ENCODE measurements at regions not wholly inside any gene's neighbourhood (a gene's known extent, or its start where the extent isn't known, plus 50 kb on each side); places are given as distances from the start of the nearest gene placed in this dataset.

DNA sequence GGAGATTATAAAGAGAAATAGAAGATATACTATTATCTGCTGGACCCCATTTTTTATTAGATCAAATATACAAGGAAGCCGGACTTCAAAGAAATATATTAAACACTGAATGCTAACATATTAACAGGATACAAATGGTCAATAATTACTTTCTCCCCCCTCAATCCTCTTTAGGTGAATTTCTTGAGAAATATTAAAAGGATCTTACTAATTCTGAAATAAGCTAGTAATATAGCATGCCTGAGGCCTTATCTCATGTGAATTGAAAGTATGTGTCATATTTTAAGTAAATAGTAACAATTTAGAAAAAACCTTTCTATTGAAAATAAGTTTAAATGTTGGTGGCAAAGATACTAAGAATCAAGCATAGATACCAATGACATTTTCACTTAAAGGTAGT is 954.7 kb upstream of the MAN1A1 start:
- Histone ChIP-seq H3K79me1 (ENCODE audit: low read length) (no peaks in the 10 kb centered on the region), H3K4me2 (ENCODE audit: low read length) (no peak overlapping the region), H3K36me3 (ENCODE audit: control insufficient read depth, insufficient read depth, low read length) (no peaks in the 10 kb centered on the region), H3K23ac (ENCODE audit: low read length) (no peak overlapping the region), H3K27ac (ENCODE audit: low read depth, low read length) (no peak overlapping the region), H2BK120ac (ENCODE audit: low read depth, low read length) (no peak overlapping the region), H2AK5ac (ENCODE audit: low read length) (no peak overlapping the region), H3K9ac (ENCODE audit: low read length) (no peak overlapping the region), H3K4me1 (ENCODE audit: control insufficient read depth, low read depth, low read length) (no peaks in the 10 kb centered on the region), H3K79me2 (ENCODE audit: control insufficient read depth, insufficient read depth, low read length) (no peaks in the 10 kb centered on the region), H4K5ac (ENCODE audit: low read length) (no peak overlapping the region), H4K8ac (ENCODE audit: low read depth, low read length) (no peak overlapping the region), H2BK15ac (replicated peaks; ENCODE audit: low read depth) (no peak overlapping the region), H3K56ac (ENCODE audit: low read length) (no peak overlapping the region), H3K18ac (ENCODE audit: low read length) (no peak overlapping the region), H3K27me3 (ENCODE audit: insufficient read depth, low read length, poor library complexity) (no peaks in the 10 kb centered on the region), H2BK5ac (ENCODE audit: low read length) (no peak overlapping the region), H3K4me3 (ENCODE audit: low read length) (no peak overlapping the region), H3K4ac (ENCODE audit: low read depth, low read length) (no peak overlapping the region)
- DNase-seq, result no peak
- no CpG with 5 or more reads among the region's 1 CpG for WGBS (ENCODE audit: extremely low coverage, insufficient coverage, low lambda C conversion rate)

GRCh38 chr6:120303527-120303926 is 954.0 kb upstream of the MAN1A1 start:
- Histone ChIP-seq H3K4ac (ENCODE audit: low read depth, low read length) (no peak overlapping the region), H3K36me3 (ENCODE audit: control insufficient read depth, insufficient read depth, low read length) (no peaks in the 10 kb centered on the region), H2AK5ac (ENCODE audit: low read length) (no peak overlapping the region), H3K27me3 (ENCODE audit: insufficient read depth, low read length, poor library complexity) (no peaks in the 10 kb centered on the region), H4K8ac (ENCODE audit: low read depth, low read length) (no peak overlapping the region), H3K9ac (ENCODE audit: low read length) (no peak overlapping the region), H3K18ac (ENCODE audit: low read length) (no peak overlapping the region), H3K4me2 (ENCODE audit: low read length) (no peak overlapping the region), H3K79me2 (ENCODE audit: control insufficient read depth, insufficient read depth, low read length) (no peaks in the 10 kb centered on the region), H3K56ac (ENCODE audit: low read length) (no peak overlapping the region), H3K23ac (ENCODE audit: low read length) (no peak overlapping the region), H4K5ac (ENCODE audit: low read length) (no peak overlapping the region), H2BK5ac (ENCODE audit: low read length) (no peak overlapping the region), H2BK15ac (replicated peaks; ENCODE audit: low read depth) (no peak overlapping the region), H3K79me1 (ENCODE audit: low read length) (no peaks in the 10 kb centered on the region), H3K27ac (ENCODE audit: low read depth, low read length) (no peak overlapping the region), H3K4me1 (ENCODE audit: control insufficient read depth, low read depth, low read length) (no peaks in the 10 kb centered on the region), H2BK120ac (ENCODE audit: low read depth, low read length) (no peak overlapping the region), H3K4me3 (ENCODE audit: low read length) (no peak overlapping the region)
- DNase-seq, result no peak
- WGBS (ENCODE audit: extremely low coverage, insufficient coverage, low lambda C conversion rate), result 100% methylated on average over 1 of the region's 2 CpGs

DNA sequence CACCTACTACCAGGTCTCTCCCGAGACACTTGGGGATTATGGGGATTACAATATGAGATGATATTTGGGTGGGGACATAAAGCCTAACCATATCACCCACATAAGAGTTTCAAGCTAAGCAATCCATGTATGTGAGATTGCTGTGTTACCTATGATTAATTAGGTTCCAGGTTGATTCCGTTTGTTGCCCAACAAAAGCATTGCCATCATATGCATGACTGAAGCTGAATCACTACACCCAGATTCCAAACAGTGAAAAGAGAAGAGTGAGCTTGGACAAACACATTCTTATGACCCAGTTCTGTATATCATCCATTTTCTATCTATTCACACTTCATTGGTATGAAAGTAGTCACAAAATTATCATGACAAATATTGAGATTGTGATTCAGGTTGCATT is 952.5 kb upstream of the MAN1A1 start:
- Histone ChIP-seq H2BK5ac (ENCODE audit: low read length) (no peak overlapping the region), H3K4me1 (ENCODE audit: control insufficient read depth, low read depth, low read length) (no peaks in the 10 kb centered on the region), H3K79me2 (ENCODE audit: control insufficient read depth, insufficient read depth, low read length) (no peaks in the 10 kb centered on the region), H2AK5ac (ENCODE audit: low read length) (no peak overlapping the region), H2BK120ac (ENCODE audit: low read depth, low read length) (no peak overlapping the region), H3K79me1 (ENCODE audit: low read length) (no peaks in the 10 kb centered on the region), H3K36me3 (ENCODE audit: control insufficient read depth, insufficient read depth, low read length) (no peaks in the 10 kb centered on the region), H2BK15ac (replicated peaks; ENCODE audit: low read depth) (no peak overlapping the region), H3K4ac (ENCODE audit: low read depth, low read length) (no peak overlapping the region), H3K56ac (ENCODE audit: low read length) (no peak overlapping the region), H4K8ac (ENCODE audit: low read depth, low read length) (no peak overlapping the region), H3K23ac (ENCODE audit: low read length) (no peak overlapping the region), H3K9ac (ENCODE audit: low read length) (no peak overlapping the region), H3K27me3 (ENCODE audit: insufficient read depth, low read length, poor library complexity) (no peaks in the 10 kb centered on the region), H3K27ac (ENCODE audit: low read depth, low read length) (no peak overlapping the region), H3K4me2 (ENCODE audit: low read length) (no peak overlapping the region), H4K5ac (ENCODE audit: low read length) (no peak overlapping the region), H3K4me3 (ENCODE audit: low read length) (no peak overlapping the region), H3K18ac (ENCODE audit: low read length) (no peak overlapping the region)
- DNase-seq, result no peak
- WGBS (ENCODE audit: extremely low coverage, insufficient coverage, low lambda C conversion rate), result no CpG with 5 or more reads among the region's 2 CpGs

DNA sequence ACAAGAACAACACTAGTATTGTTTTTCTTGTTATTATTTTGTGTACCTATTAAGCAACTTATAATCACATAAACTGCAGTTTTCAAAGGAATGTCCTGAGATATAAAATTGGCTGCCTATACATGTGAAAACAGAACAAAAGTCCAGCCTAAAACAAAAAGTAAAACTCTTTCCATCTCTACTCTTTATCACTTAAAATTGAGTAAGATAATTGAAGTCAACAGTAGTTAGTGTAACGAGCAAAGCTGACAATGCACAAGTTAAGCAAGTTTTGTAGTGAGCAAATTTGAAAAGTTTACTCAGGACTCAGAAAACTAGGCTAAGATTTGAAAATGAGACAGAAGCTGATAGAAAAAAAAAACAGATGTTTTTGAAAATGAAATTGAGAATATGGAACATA is 941.4 kb upstream of the MAN1A1 start:
- no peak overlapping the region for H2AK5ac ChIP-seq (ENCODE audit: low read length)
- no peaks in the 10 kb centered on the region for H3K27me3 ChIP-seq (ENCODE audit: insufficient read depth, low read length, poor library complexity)
- H3K18ac ChIP-seq (ENCODE audit: low read length), result no peak overlapping the region
- no peak overlapping the region for H3K56ac ChIP-seq (ENCODE audit: low read length)
- no peak overlapping the region for H3K4ac ChIP-seq (ENCODE audit: low read depth, low read length)
- no peak overlapping the region for H2BK15ac ChIP-seq (replicated peaks; ENCODE audit: low read depth)
- H2BK5ac ChIP-seq (ENCODE audit: low read length), result no peak overlapping the region
- H3K4me3 ChIP-seq (ENCODE audit: low read length), result no peak overlapping the region
- no peak overlapping the region for H4K5ac ChIP-seq (ENCODE audit: low read length)
- no peaks in the 10 kb centered on the region for H3K79me2 ChIP-seq (ENCODE audit: control insufficient read depth, insufficient read depth, low read length)
- no CpG with 5 or more reads among the region's 1 CpG for WGBS (ENCODE audit: extremely low coverage, insufficient coverage, low lambda C conversion rate)
- DNase-seq, result no peak
- H3K4me1 ChIP-seq (ENCODE audit: control insufficient read depth, low read depth, low read length), result no peaks in the 10 kb centered on the region
- no peak overlapping the region for H3K9ac ChIP-seq (ENCODE audit: low read length)
- H3K4me2 ChIP-seq (ENCODE audit: low read length), result no peak overlapping the region
- no peaks in the 10 kb centered on the region for H3K79me1 ChIP-seq (ENCODE audit: low read length)
- H4K8ac ChIP-seq (ENCODE audit: low read depth, low read length), result no peak overlapping the region
- no peak overlapping the region for H3K27ac ChIP-seq (ENCODE audit: low read depth, low read length)
- no peak overlapping the region for H3K23ac ChIP-seq (ENCODE audit: low read length)
- H2BK120ac ChIP-seq (ENCODE audit: low read depth, low read length), result no peak overlapping the region
- H3K36me3 ChIP-seq (ENCODE audit: control insufficient read depth, insufficient read depth, low read length), result no peaks in the 10 kb centered on the region

DNA sequence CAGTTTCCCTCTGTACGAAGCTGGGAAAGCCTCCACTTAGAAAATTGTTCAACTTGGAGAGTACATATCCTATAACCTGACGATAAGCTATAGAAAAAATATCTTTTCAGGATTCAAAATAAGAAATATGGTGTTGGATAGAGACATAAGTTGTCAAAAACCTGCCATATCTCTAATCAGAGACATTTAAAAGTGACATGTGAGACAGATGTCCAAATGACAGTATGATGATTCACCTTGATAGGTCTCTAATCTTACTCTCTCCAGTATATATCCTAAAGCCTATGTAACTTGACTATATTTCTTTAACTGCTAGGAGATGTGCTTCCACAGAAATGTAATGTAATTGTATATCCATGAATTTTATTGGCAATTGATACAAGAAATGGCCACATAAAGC is 932.4 kb upstream of the MAN1A1 start:
- Histone ChIP-seq H4K5ac (ENCODE audit: low read length) (no peak overlapping the region), H2AK5ac (ENCODE audit: low read length) (no peak overlapping the region), H2BK120ac (ENCODE audit: low read depth, low read length) (no peak overlapping the region), H3K4me1 (ENCODE audit: control insufficient read depth, low read depth, low read length) (no peaks in the 10 kb centered on the region), H3K4me2 (ENCODE audit: low read length) (no peak overlapping the region), H3K4me3 (ENCODE audit: low read length) (no peak overlapping the region), H3K27ac (ENCODE audit: low read depth, low read length) (no peak overlapping the region), H3K18ac (ENCODE audit: low read length) (no peak overlapping the region), H3K56ac (ENCODE audit: low read length) (no peak overlapping the region), H3K4ac (ENCODE audit: low read depth, low read length) (no peak overlapping the region), H4K8ac (ENCODE audit: low read depth, low read length) (no peak overlapping the region), H3K79me2 (ENCODE audit: control insufficient read depth, insufficient read depth, low read length) (no peaks in the 10 kb centered on the region), H3K27me3 (ENCODE audit: insufficient read depth, low read length, poor library complexity) (no peaks in the 10 kb centered on the region), H3K36me3 (ENCODE audit: control insufficient read depth, insufficient read depth, low read length) (no peaks in the 10 kb centered on the region), H2BK5ac (ENCODE audit: low read length) (no peak overlapping the region), H3K79me1 (ENCODE audit: low read length) (no peaks in the 10 kb centered on the region), H3K23ac (ENCODE audit: low read length) (no peak overlapping the region), H2BK15ac (replicated peaks; ENCODE audit: low read depth) (no peak overlapping the region), H3K9ac (ENCODE audit: low read length) (no peak overlapping the region)
- WGBS (ENCODE audit: extremely low coverage, insufficient coverage, low lambda C conversion rate), result no CpG with 5 or more reads among the region's 2 CpGs
- DNase-seq, result no peak

GRCh38 chr6:120279466-120280167 is 930.1 kb upstream of the MAN1A1 start:
- Histone ChIP-seq H3K27me3 (ENCODE audit: insufficient read depth, low read length, poor library complexity) (no peaks in the 10 kb centered on the region), H2BK120ac (ENCODE audit: low read depth, low read length) (no peak overlapping the region), H3K9ac (ENCODE audit: low read length) (no peak overlapping the region), H3K4me1 (ENCODE audit: control insufficient read depth, low read depth, low read length) (no peaks in the 10 kb centered on the region), H3K23ac (ENCODE audit: low read length) (no peak overlapping the region), H3K79me2 (ENCODE audit: control insufficient read depth, insufficient read depth, low read length) (no peaks in the 10 kb centered on the region), H2AK5ac (ENCODE audit: low read length) (no peak overlapping the region), H3K4ac (ENCODE audit: low read depth, low read length) (no peak overlapping the region), H3K18ac (ENCODE audit: low read length) (no peak overlapping the region), H3K79me1 (ENCODE audit: low read length) (no peaks in the 10 kb centered on the region), H3K4me2 (ENCODE audit: low read length) (no peak overlapping the region), H3K56ac (ENCODE audit: low read length) (no peak overlapping the region), H4K8ac (ENCODE audit: low read depth, low read length) (no peak overlapping the region), H3K27ac (ENCODE audit: low read depth, low read length) (no peak overlapping the region), H4K5ac (ENCODE audit: low read length) (no peak overlapping the region), H3K4me3 (ENCODE audit: low read length) (no peak overlapping the region), H2BK15ac (replicated peaks; ENCODE audit: low read depth) (no peak overlapping the region), H3K36me3 (ENCODE audit: control insufficient read depth, insufficient read depth, low read length) (no peaks in the 10 kb centered on the region), H2BK5ac (ENCODE audit: low read length) (no peak overlapping the region)
- no CpG with 5 or more reads among the region's 4 CpGs for WGBS (ENCODE audit: extremely low coverage, insufficient coverage, low lambda C conversion rate)
- DNase-seq, result no peak

All from mesendoderm (in vitro differentiated cells).